A673 (cell line): ENCODE measurements at regions not wholly inside any gene's neighbourhood (a gene's known extent, or its start where the extent isn't known, plus 50 kb on each side); places are given as distances from the start of the nearest gene placed in this dataset.

Experiments used
- BruUV-seq: library from RNA; stranded (reverse); fragments of 400-500 nt; replicated peaks from 2 replicates; lab custom pipeline; 2021; lab: Mats Ljungman, UMichigan
- CTCF ChIA-PET: fragments of 300-600 bp; sonication (Branson Sonifier 250); formaldehyde crosslinking; loops from one replicate; lab custom pipeline; 2022; ENCODE audit warnings: antibody characterized with exemption; lab: Charles Lee
- POLR2A ChIA-PET: fragments of 300-600 bp; sonication (Branson Sonifier 250); formaldehyde crosslinking; loops from one replicate; lab custom pipeline; 2022; ENCODE audit warnings: antibody characterized with exemption; ENCODE audit not compliant: low non-redundant PET; lab: Charles Lee
- DNase-seq: peaks from one replicate; pipeline ENCODE4 v3.0.0-alpha.2; 2015; ENCODE audit warnings: low spot score
- H3K27ac ChIP-seq: fragments of 200-600 bp; sonication (generic); 2 replicates; pipeline ENCODE4 v1.5.1; 2016; ENCODE audit warnings: mixed run types, low read depth, mild to moderate bottlenecking, mixed read lengths, antibody characterized with exemption, low read length; ENCODE audit not compliant: poor library complexity, severe bottlenecking
- H3K27me3 ChIP-seq: fragments of 200-600 bp; sonication (generic); replicated peaks from 2 replicates; pipeline ENCODE4 v1.6.1; 2017; ENCODE audit warnings: mixed run types, low read depth, mild to moderate bottlenecking, mixed read lengths, antibody characterized with exemption, low read length; ENCODE audit not compliant: insufficient read depth, poor library complexity
- H3K36me3 ChIP-seq: fragments of 200-600 bp; sonication (generic); 2 replicates; pipeline ENCODE4 v1.6.1; 2016; ENCODE audit warnings: mixed run types, mild to moderate bottlenecking, mixed read lengths, antibody characterized with exemption, low read length; ENCODE audit not compliant: insufficient read depth, poor library complexity, severe bottlenecking
- H3K4me1 ChIP-seq: fragments of 200-600 bp; sonication (generic); 2 replicates; pipeline ENCODE4 v1.6.1; 2017; ENCODE audit warnings: mixed run types, mild to moderate bottlenecking, mixed read lengths, antibody characterized with exemption, low read length; ENCODE audit not compliant: insufficient read depth, poor library complexity, severe bottlenecking
- H3K4me3 ChIP-seq: fragments of 200-600 bp; sonication (generic); 2 replicates; pipeline ENCODE4 v1.5.1; 2016; ENCODE audit warnings: low read depth, mixed run types, mild to moderate bottlenecking, mixed read lengths, low read length; ENCODE audit not compliant: poor library complexity, severe bottlenecking
- H3K9me3 ChIP-seq: fragments of 200-600 bp; sonication (generic); 2 replicates; pipeline ENCODE4 v1.6.1; 2016; ENCODE audit warnings: mixed run types, low read depth, mild to moderate bottlenecking, mixed read lengths, antibody characterized with exemption, low read length; ENCODE audit not compliant: poor library complexity, severe bottlenecking
- EZH2 ChIP-seq: fragments of 200-600 bp; sonication (generic); IDR thresholded peaks from 2 replicates; pipeline ENCODE4 v1.6.1; 2017; ENCODE audit warnings: borderline replicate concordance, low read depth, mild to moderate bottlenecking, mixed read lengths, antibody characterized with exemption, low read length; ENCODE audit not compliant: poor library complexity, severe bottlenecking
- intact Hi-C: fragments of 100-400 bp; cut with micrococcal nuclease; formaldehyde crosslinking; loops from one replicate; pipeline ENCODE4 v1.10.0; 2022; ENCODE audit not compliant: unreplicated experiment
- TF ChIP-seq, protein P1 (sequence below): fragments of 300-800, 200-600 bp; sonication (generic); conservative IDR thresholded peaks from 2 replicates; pipeline ENCODE4 v1.5.1; 2017; ENCODE audit warnings: low read depth, mild to moderate bottlenecking, antibody characterized with exemption, low read length, moderate library complexity, mixed read lengths

GRCh38 chr5:83866181-83866580 is 145.5 kb upstream of the HAPLN1 start:
- no peak overlapping the region for H3K27ac ChIP-seq
- no peaks in the 10 kb centered on the region for H3K36me3 ChIP-seq
- TF ChIP-seq, protein P1, sequence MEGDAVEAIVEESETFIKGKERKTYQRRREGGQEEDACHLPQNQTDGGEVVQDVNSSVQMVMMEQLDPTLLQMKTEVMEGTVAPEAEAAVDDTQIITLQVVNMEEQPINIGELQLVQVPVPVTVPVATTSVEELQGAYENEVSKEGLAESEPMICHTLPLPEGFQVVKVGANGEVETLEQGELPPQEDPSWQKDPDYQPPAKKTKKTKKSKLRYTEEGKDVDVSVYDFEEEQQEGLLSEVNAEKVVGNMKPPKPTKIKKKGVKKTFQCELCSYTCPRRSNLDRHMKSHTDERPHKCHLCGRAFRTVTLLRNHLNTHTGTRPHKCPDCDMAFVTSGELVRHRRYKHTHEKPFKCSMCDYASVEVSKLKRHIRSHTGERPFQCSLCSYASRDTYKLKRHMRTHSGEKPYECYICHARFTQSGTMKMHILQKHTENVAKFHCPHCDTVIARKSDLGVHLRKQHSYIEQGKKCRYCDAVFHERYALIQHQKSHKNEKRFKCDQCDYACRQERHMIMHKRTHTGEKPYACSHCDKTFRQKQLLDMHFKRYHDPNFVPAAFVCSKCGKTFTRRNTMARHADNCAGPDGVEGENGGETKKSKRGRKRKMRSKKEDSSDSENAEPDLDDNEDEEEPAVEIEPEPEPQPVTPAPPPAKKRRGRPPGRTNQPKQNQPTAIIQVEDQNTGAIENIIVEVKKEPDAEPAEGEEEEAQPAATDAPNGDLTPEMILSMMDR = no peak
- TF ChIP-seq EZH2 = no peak
- ChIA-PET CTCF (no interaction called here), POLR2A (no interaction called here)
- no peaks in the 10 kb centered on the region for H3K27me3 ChIP-seq
- no peaks in the 10 kb centered on the region for H3K9me3 ChIP-seq
- intact Hi-C loops = no loop called here
- H3K4me1 ChIP-seq = no peaks in the 10 kb centered on the region
- BruUV-seq = no TSS peak
- no peak for DNase-seq
- H3K4me3 ChIP-seq = no peak overlapping the region

DNA sequence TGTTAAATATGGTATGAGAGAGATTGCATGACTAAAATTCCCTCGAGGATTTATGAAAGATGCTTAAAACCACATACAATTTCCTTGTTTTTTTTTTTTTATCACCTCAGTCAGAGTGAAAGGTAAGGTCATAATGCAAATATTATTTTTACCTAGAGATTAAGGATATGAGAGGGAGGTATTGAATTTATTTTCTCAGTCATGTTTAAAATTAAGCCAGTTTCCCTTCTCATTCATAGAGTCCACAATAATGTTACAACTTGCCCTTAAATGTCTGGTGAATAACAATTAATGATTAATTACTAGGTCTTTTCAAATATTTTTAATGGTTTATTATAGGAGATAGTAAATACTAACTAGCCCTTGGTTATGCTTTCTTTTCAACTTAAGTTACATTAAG is 144.9 kb upstream of the HAPLN1 start:
- intact Hi-C loops = no loop called here
- no TSS peak for BruUV-seq
- no peaks in the 10 kb centered on the region for H3K27me3 ChIP-seq
- ChIA-PET CTCF (no interaction called here), POLR2A (no interaction called here)
- TF ChIP-seq EZH2 = no peak
- TF ChIP-seq, protein P1 = no peak
- H3K4me1 ChIP-seq = no peaks in the 10 kb centered on the region
- H3K27ac ChIP-seq = no peak overlapping the region
- no peak overlapping the region for H3K4me3 ChIP-seq
- no peaks in the 10 kb centered on the region for H3K9me3 ChIP-seq
- no peak for DNase-seq
- H3K36me3 ChIP-seq = no peaks in the 10 kb centered on the region

DNA sequence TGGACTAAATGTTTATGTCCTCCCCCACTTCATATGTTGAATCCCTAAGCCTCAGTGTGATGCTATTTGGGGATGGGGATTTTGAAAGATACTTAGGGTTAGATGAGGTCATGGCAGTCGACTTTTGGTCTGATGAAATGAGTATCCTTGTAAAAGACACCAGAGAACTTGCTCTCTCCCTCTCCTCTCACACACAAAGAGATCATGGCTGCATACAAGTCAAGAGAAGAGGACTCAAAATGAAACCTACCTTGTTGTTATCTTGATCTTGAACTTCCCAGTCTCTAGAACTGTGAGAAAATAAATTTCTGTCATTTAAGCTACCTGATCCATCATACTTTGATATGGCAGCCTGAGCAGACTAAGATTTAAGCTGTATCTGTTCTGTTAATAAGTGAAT is 144.0 kb upstream of the HAPLN1 start:
- no TSS peak for BruUV-seq
- TF ChIP-seq EZH2 = no peak
- TF ChIP-seq, protein P1 = no peak
- H3K4me3 ChIP-seq = no peak overlapping the region
- ChIA-PET CTCF (no interaction called here), POLR2A (no interaction called here)
- H3K4me1 ChIP-seq = no peaks in the 10 kb centered on the region
- H3K27ac ChIP-seq = no peak overlapping the region
- DNase-seq = no peak
- no peaks in the 10 kb centered on the region for H3K27me3 ChIP-seq
- no peaks in the 10 kb centered on the region for H3K36me3 ChIP-seq
- H3K9me3 ChIP-seq = no peaks in the 10 kb centered on the region
- intact Hi-C loops = no loop called here

- TF ChIP-seq EZH2 = no peak
- TF ChIP-seq, protein P1 = no peak
- Histone ChIP-seq H3K4me1 (peaks cover 21% of the 10 kb centered on the region), H3K9me3 (no peaks in the 10 kb centered on the region), H3K27me3 (peaks cover 16% of the 10 kb centered on the region), H3K4me3 (no peak overlapping the region), H3K27ac (no peak overlapping the region), H3K36me3 (no peaks in the 10 kb centered on the region)
- CTCF ChIA-PET = no interaction called here
- BruUV-seq = no TSS peak
- intact Hi-C loops = no loop called here
- POLR2A ChIA-PET = no interaction called here
- DNase-seq = no peak
Observed at GRCh38 chr5:83857341-83857740, 136.7 kb upstream of the HAPLN1 start.
